Neural cell (in vitro differentiated cells): ENCODE measurements at regions not wholly inside any gene's neighbourhood (a gene's known extent, or its start where the extent isn't known, plus 50 kb on each side); places are given as distances from the start of the nearest gene placed in this dataset.

Experiments
- H2AFZ ChIP-seq: fragments of 200-600, 300-800 bp; sonication (generic), shearing (Covaris generic); 2 replicates; pipeline ENCODE4 v1.6.0; 2014; ENCODE audit warnings: low read depth, mild to moderate bottlenecking, antibody characterized with exemption, low read length, moderate library complexity
- H3F3A ChIP-seq: fragments of 200-600 bp; shearing (Covaris generic); 2 replicates; pipeline ENCODE4 v1.6.1; 2016; ENCODE audit warnings: mild to moderate bottlenecking, moderate library complexity, mixed read lengths, antibody characterized with exemption, low read length; ENCODE audit not compliant: insufficient read depth, poor library complexity, severe bottlenecking
- H3K27ac ChIP-seq: fragments of 200-600, 300-800 bp; sonication (generic), shearing (Covaris generic); 2 replicates; pipeline ENCODE4 v1.5.1; 2014; ENCODE audit warnings: mild to moderate bottlenecking, low read length, moderate library complexity
- H3K27me3 ChIP-seq: fragments of 300-800, 200-600 bp; sonication (generic), shearing (Covaris generic); 2 replicates; pipeline ENCODE4 v1.6.0; 2014; ENCODE audit warnings: mild to moderate bottlenecking, low read depth, low read length, moderate library complexity; ENCODE audit not compliant: insufficient read depth
- H3K36me3 ChIP-seq: fragments of 300-800, 200-600 bp; sonication (generic), shearing (Covaris generic); 2 replicates; pipeline ENCODE4 v1.5.1; 2014; ENCODE audit warnings: mild to moderate bottlenecking, antibody characterized with exemption, low read length, moderate library complexity; ENCODE audit not compliant: insufficient read depth
- H3K4me2 ChIP-seq: fragments of 300-800, 200-600 bp; sonication (generic), shearing (Covaris generic); 2 replicates; pipeline ENCODE4 v1.6.0; 2014; ENCODE audit warnings: mild to moderate bottlenecking, low read length
- H3K4me3 ChIP-seq: fragments of 300-800, 200-600 bp; sonication (generic), shearing (Covaris generic); 2 replicates; pipeline ENCODE4 v1.5.1; 2014; ENCODE audit warnings: mild to moderate bottlenecking, low read length, moderate library complexity
- H3K79me2 ChIP-seq: fragments of 200-600 bp; shearing (Covaris generic); replicated peaks from 2 replicates; pipeline ENCODE4 v1.6.0; 2014; ENCODE audit warnings: mild to moderate bottlenecking, low read length, moderate library complexity; ENCODE audit not compliant: insufficient read depth
- H3K9ac ChIP-seq: fragments of 300-800, 200-600 bp; sonication (generic), shearing (Covaris generic); 2 replicates; pipeline ENCODE4 v1.6.1; 2016; ENCODE audit warnings: mild to moderate bottlenecking, low read length, mixed read lengths
- H3K9me2 ChIP-seq: fragments of 200-600 bp; shearing (Covaris generic); 2 replicates; pipeline ENCODE4 v1.6.1; 2016; ENCODE audit warnings: mild to moderate bottlenecking, low read length, mixed read lengths; ENCODE audit not compliant: insufficient read depth
- H3K9me3 ChIP-seq: fragments of 200-600, 300-800 bp; sonication (generic), shearing (Covaris generic); 2 replicates; pipeline ENCODE4 v1.6.1; 2016; ENCODE audit warnings: mild to moderate bottlenecking, mixed run types, low read length, moderate library complexity, mixed read lengths
- H4K20me1 ChIP-seq: fragments of 200-600 bp; shearing (Covaris generic); 2 replicates; pipeline ENCODE4 v1.6.1; 2016; ENCODE audit warnings: mild to moderate bottlenecking, mixed run types; ENCODE audit not compliant: insufficient read depth
- CTCF ChIP-seq: fragments of 450-650 bp; IDR thresholded peaks from 2 replicates; pipeline ENCODE4 v1.5.1; 2014; ENCODE audit warnings: antibody characterized with exemption, mild to moderate bottlenecking, moderate library complexity; ENCODE audit not compliant: poor library complexity, severe bottlenecking
- EP300 ChIP-seq: fragments of 450-650 bp; conservative IDR thresholded peaks from 2 replicates; pipeline ENCODE4 v1.6.1; 2014; ENCODE audit warnings: antibody characterized with exemption, mild to moderate bottlenecking, moderate library complexity; ENCODE audit not compliant: poor library complexity, severe bottlenecking
- EZH2 ChIP-seq: fragments of 200-600, 300-800 bp; shearing (Covaris generic), sonication (generic); IDR thresholded peaks from 2 replicates; pipeline ENCODE4 v1.6.1; 2014; ENCODE audit warnings: antibody characterized with exemption, low read length, borderline replicate concordance, mild to moderate bottlenecking; ENCODE audit not compliant: insufficient read depth, poor library complexity, severe bottlenecking
- MXI1 ChIP-seq: fragments of 450-650 bp; conservative IDR thresholded peaks from 2 replicates; pipeline ENCODE4 v1.6.1; 2014; ENCODE audit warnings: antibody characterized with exemption, mild to moderate bottlenecking; ENCODE audit not compliant: poor library complexity, severe bottlenecking
- POLR2AphosphoS5 ChIP-seq: IDR thresholded peaks from 2 replicates; pipeline ENCODE4 v1.6.1; 2012
- RAD21 ChIP-seq: fragments of 450-650 bp; conservative IDR thresholded peaks from 2 replicates; pipeline ENCODE4 v1.6.1; 2014; ENCODE audit warnings: antibody characterized with exemption, mild to moderate bottlenecking, moderate library complexity
- REST ChIP-seq: IDR thresholded peaks from 2 replicates; pipeline ENCODE4 v1.6.1; 2012; ENCODE audit warnings: borderline replicate concordance
- SMC3 ChIP-seq: fragments of 450-650 bp; conservative IDR thresholded peaks from 2 replicates; pipeline ENCODE4 v1.6.1; 2014; ENCODE audit warnings: antibody characterized with exemption, mild to moderate bottlenecking, moderate library complexity; ENCODE audit not compliant: poor library complexity
- TAF1 ChIP-seq: IDR thresholded peaks from 2 replicates; pipeline ENCODE4 v1.6.1; 2012; ENCODE audit warnings: low read depth

GRCh38 chr5:153212471-153212870 lies 278.0 kb upstream of the GRIA1 start:
- Histone ChIP-seq H3K79me2 (no peaks in the 10 kb centered on the region), H3K27me3 (no peaks in the 10 kb centered on the region), H3K4me2 (no peak overlapping the region), H3K36me3 (no peaks in the 10 kb centered on the region), H3K9me2 (no peaks in the 10 kb centered on the region), H3K27ac (no peak overlapping the region), H4K20me1 (no peaks in the 10 kb centered on the region), H3K4me3 (no peak overlapping the region), H3K9me3 (no peaks in the 10 kb centered on the region), H3F3A (no peaks in the 10 kb centered on the region), H2AFZ (no peak overlapping the region), H3K9ac (no peak overlapping the region)
- TF ChIP-seq TAF1 (no peak), POLR2AphosphoS5 (no peak), SMC3 (no peak), RAD21 (no peak), EP300 (no peak), MXI1 (no peak), REST (no peak), CTCF (no peak), EZH2 (no peak)

GRCh38 chr5:153222936-153223335 lies 267.5 kb upstream of the GRIA1 start:
- peaks cover 4% of the 10 kb centered on the region for H3K9me3 ChIP-seq
- no peaks in the 10 kb centered on the region for H4K20me1 ChIP-seq
- H3K9ac ChIP-seq, result no peak overlapping the region
- no peaks in the 10 kb centered on the region for H3K9me2 ChIP-seq
- no peak overlapping the region for H2AFZ ChIP-seq
- H3K4me2 ChIP-seq, result no peak overlapping the region
- no peaks in the 10 kb centered on the region for H3K79me2 ChIP-seq
- H3F3A ChIP-seq, result no peaks in the 10 kb centered on the region
- no peaks in the 10 kb centered on the region for H3K27me3 ChIP-seq
- no peaks in the 10 kb centered on the region for H3K36me3 ChIP-seq
- no peak for TF ChIP-seq MXI1
- no peak for TF ChIP-seq REST
- no peak for TF ChIP-seq TAF1
- no peak overlapping the region for H3K4me3 ChIP-seq
- H3K27ac ChIP-seq, result no peak overlapping the region
